Ishikawa (cell line): ENCODE measurements at regions not wholly inside any gene's neighbourhood (a gene's known extent, or its start where the extent isn't known, plus 50 kb on each side); places are given as distances from the start of the nearest gene placed in this dataset.

Source experiments
- CEBPB ChIP-seq: IDR thresholded peaks from 2 replicates; pipeline ENCODE4 v1.6.1; 2012
- CREB1 ChIP-seq: IDR thresholded peaks from 2 replicates; pipeline ENCODE4 v1.6.1; 2012; ENCODE audit warnings: low read depth
- EGR1 ChIP-seq: IDR thresholded peaks from 2 replicates; pipeline ENCODE4 v1.6.1; 2012
- EP300 ChIP-seq: IDR thresholded peaks from 2 replicates; pipeline ENCODE4 v1.6.1; 2012; ENCODE audit warnings: borderline replicate concordance
- FOXM1 ChIP-seq: IDR thresholded peaks from 2 replicates; pipeline ENCODE4 v1.6.1; 2012; ENCODE audit warnings: low read depth, borderline replicate concordance
- MAX ChIP-seq: IDR thresholded peaks from 2 replicates; pipeline ENCODE4 v1.6.1; 2012
- NFIC ChIP-seq: IDR thresholded peaks from 2 replicates; pipeline ENCODE4 v1.6.1; 2012
- RAD21 ChIP-seq: IDR thresholded peaks from 2 replicates; pipeline ENCODE4 v1.6.1; 2012; ENCODE audit warnings: low read depth
- TAF1 ChIP-seq: IDR thresholded peaks from 2 replicates; pipeline ENCODE4 v1.6.1; 2012; ENCODE audit warnings: low read depth, mild to moderate bottlenecking
- TEAD4 ChIP-seq: IDR thresholded peaks from 2 replicates; pipeline ENCODE4 v1.6.1; 2012
- USF1 ChIP-seq: IDR thresholded peaks from 2 replicates; pipeline ENCODE4 v1.6.1; 2012
- YY1 ChIP-seq: IDR thresholded peaks from 2 replicates; pipeline ENCODE4 v1.6.1; 2012; ENCODE audit warnings: low read depth
- ZBTB7A ChIP-seq: IDR thresholded peaks from 2 replicates; pipeline ENCODE4 v1.6.1; 2012; ENCODE audit warnings: low read depth
- TF ChIP-seq, protein P1 (sequence below): IDR thresholded peaks from 2 replicates; pipeline ENCODE4 v1.6.1; 2012; ENCODE audit warnings: low read depth, mild to moderate bottlenecking

DNA sequence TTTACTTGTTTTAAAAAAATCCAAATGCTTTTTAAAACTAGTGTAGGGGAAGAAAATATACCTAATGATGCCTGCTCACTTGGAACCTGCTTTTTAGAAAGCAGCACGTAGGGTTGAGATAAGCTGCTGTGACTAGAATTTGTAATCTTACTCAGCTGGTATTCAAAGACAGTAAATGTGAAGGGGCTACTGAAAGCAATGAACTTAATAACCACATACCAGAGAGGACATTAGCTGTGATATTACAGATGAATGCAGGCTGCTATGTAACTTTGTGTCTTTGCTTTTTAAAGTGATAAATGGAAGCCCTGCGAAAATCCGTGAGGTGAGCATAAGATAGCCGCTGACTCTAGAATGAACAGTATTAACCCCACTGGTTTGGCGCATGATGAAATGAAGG is 124.1 kb downstream of the TRIML1 start:
- TF ChIP-seq CEBPB (no peak), EGR1 (no peak), USF1 (no peak), NFIC (no peak), YY1 (no peak), RAD21 (no peak), CREB1 (no peak), FOXM1 (no peak), TAF1 (no peak), EP300 (no peak), MAX (no peak), ZBTB7A (no peak), TEAD4 (no peak)
- TF ChIP-seq, protein P1, sequence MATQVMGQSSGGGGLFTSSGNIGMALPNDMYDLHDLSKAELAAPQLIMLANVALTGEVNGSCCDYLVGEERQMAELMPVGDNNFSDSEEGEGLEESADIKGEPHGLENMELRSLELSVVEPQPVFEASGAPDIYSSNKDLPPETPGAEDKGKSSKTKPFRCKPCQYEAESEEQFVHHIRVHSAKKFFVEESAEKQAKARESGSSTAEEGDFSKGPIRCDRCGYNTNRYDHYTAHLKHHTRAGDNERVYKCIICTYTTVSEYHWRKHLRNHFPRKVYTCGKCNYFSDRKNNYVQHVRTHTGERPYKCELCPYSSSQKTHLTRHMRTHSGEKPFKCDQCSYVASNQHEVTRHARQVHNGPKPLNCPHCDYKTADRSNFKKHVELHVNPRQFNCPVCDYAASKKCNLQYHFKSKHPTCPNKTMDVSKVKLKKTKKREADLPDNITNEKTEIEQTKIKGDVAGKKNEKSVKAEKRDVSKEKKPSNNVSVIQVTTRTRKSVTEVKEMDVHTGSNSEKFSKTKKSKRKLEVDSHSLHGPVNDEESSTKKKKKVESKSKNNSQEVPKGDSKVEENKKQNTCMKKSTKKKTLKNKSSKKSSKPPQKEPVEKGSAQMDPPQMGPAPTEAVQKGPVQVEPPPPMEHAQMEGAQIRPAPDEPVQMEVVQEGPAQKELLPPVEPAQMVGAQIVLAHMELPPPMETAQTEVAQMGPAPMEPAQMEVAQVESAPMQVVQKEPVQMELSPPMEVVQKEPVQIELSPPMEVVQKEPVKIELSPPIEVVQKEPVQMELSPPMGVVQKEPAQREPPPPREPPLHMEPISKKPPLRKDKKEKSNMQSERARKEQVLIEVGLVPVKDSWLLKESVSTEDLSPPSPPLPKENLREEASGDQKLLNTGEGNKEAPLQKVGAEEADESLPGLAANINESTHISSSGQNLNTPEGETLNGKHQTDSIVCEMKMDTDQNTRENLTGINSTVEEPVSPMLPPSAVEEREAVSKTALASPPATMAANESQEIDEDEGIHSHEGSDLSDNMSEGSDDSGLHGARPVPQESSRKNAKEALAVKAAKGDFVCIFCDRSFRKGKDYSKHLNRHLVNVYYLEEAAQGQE = no peak
